GM12891 (cell line): ENCODE measurements at regions not wholly inside any gene's neighbourhood (a gene's known extent, or its start where the extent isn't known, plus 50 kb on each side); places are given as distances from the start of the nearest gene placed in this dataset.

ENCODE experiments used
- POLR2A ChIP-seq: IDR thresholded peaks from 2 replicates; pipeline ENCODE4 v1.6.1; 2011; ENCODE audit warnings: low read depth, low read length, control low read depth
- POU2F2 ChIP-seq: IDR thresholded peaks from 2 replicates; pipeline ENCODE4 v1.6.1; 2011; ENCODE audit warnings: low read depth, mild to moderate bottlenecking, control low read depth, low read length, moderate library complexity

- TF ChIP-seq POLR2A, result no peak
- TF ChIP-seq POU2F2, result no peak
These were observed 175.1 kb downstream of the SEPTIN7 start for GRCh38 chr7:35975851-35976454.
